ENCODE measurements at regions not wholly inside any gene's neighbourhood (a gene's known extent, or its start where the extent isn't known, plus 50 kb on each side); places are given as distances from the start of the nearest gene placed in this dataset.

DNA sequence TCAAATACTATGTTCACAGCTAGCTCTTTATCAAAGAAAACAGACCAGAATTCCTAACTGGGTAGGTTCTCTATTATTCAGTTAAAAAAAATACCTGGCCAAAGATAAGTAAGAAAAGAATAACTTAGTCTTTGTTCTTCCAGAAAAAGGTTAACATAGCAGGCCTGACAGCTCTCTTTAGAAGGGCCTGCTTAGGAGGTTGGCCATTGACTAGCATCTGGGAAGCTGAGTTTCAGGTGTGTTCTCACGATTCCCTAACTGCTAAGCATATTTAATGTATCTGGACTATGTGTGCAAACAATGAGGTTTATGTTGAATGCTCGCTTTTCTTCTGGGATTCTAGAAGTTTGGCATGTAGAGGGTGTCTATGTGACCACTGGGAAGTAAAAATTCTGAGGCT, 618.9 kb downstream of the HACE1 start:
- CTCF ChIA-PET, result no interaction called here
- no peak for DNase-seq (ENCODE audit: low read depth, low spot score)
- no peak overlapping the region for H3K4me3 ChIP-seq (ENCODE audit: low read depth, low read length)
- POLR2A ChIA-PET, result no interaction called here
- TF ChIP-seq, protein P1, sequence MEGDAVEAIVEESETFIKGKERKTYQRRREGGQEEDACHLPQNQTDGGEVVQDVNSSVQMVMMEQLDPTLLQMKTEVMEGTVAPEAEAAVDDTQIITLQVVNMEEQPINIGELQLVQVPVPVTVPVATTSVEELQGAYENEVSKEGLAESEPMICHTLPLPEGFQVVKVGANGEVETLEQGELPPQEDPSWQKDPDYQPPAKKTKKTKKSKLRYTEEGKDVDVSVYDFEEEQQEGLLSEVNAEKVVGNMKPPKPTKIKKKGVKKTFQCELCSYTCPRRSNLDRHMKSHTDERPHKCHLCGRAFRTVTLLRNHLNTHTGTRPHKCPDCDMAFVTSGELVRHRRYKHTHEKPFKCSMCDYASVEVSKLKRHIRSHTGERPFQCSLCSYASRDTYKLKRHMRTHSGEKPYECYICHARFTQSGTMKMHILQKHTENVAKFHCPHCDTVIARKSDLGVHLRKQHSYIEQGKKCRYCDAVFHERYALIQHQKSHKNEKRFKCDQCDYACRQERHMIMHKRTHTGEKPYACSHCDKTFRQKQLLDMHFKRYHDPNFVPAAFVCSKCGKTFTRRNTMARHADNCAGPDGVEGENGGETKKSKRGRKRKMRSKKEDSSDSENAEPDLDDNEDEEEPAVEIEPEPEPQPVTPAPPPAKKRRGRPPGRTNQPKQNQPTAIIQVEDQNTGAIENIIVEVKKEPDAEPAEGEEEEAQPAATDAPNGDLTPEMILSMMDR (IDR thresholded peaks at IDR 0.05; ENCODE audit: insufficient read depth, low read length, missing control alignments), result no peak

DNA sequence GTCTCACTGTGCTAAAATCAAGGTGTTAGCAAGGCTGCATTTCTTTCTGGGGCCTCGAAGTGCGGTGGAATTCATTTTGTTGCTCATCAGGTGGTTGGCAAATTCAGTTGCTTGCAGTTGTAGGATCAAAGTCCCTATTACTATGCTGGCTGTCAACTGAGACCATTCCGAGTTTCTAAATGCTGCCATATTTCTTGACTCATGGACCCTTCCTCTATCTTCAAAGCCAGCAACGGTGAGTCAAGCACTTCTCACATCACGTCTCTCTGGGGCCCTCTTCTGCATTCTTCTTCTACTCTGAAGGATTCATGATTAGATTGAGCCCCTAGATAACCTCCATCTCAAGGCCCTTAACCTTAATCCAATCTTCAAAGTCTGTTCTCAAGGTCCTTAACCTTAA, 619.7 kb downstream of the HACE1 start:
- no peak for DNase-seq (ENCODE audit: low read depth, low spot score)
- TF ChIP-seq, protein P1 (IDR thresholded peaks at IDR 0.05; ENCODE audit: insufficient read depth, low read length, missing control alignments), result no peak
- ChIA-PET POLR2A (no interaction called here), CTCF (no interaction called here)
- no peak overlapping the region for H3K4me3 ChIP-seq (ENCODE audit: low read depth, low read length)

DNA sequence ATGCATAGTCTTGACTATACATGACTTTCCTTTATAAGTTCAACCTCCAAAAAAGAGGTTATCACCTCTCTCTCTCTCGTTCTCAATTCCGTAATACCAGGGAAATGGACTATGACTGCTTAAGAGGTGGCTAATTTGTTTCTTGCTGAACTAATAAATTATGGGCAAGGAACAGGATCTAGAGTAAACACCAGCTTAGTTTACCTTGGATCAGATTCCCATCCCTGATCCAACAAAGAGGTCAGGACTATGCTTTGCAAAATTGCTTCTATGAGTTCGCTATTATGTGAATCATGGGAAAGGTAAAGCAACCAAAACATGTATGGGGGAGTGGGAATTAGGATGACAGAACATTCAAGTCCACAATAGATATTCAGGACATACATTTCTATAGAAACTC, 630.7 kb downstream of the HACE1 start:
- no peak for DNase-seq (ENCODE audit: low read depth, low spot score)
- TF ChIP-seq, protein P1 (IDR thresholded peaks at IDR 0.05; ENCODE audit: insufficient read depth, low read length, missing control alignments), result no peak
- H3K4me3 ChIP-seq (ENCODE audit: low read depth, low read length), result no peak overlapping the region
- CTCF ChIA-PET, result no interaction called here
- POLR2A ChIA-PET, result no interaction called here

DNA sequence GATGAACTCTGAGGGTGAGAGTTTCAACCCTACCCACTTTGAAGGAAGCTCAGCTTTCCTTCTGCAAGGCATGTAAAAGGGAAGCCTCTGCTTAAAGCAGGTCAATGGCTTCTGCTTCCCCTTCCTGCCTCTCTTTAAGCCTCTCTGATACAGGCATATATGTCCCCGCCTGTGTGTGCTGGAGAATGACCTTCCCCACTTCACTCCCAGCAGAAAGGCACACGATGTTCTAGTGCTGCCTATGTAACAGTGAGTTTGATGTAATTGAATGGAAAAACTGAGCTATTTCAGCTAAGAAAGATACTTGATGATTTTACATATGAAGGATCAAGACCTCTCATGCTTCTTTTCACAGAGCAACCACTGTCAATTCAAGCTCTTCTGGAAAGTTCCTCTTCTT, 632.2 kb downstream of the HACE1 start:
- no peak for DNase-seq (ENCODE audit: low read depth, low spot score)
- TF ChIP-seq, protein P1 (IDR thresholded peaks at IDR 0.05; ENCODE audit: insufficient read depth, low read length, missing control alignments), result no peak
- POLR2A ChIA-PET, result no interaction called here
- H3K4me3 ChIP-seq (ENCODE audit: low read depth, low read length), result no peak overlapping the region
- CTCF ChIA-PET, result no interaction called here

DNA sequence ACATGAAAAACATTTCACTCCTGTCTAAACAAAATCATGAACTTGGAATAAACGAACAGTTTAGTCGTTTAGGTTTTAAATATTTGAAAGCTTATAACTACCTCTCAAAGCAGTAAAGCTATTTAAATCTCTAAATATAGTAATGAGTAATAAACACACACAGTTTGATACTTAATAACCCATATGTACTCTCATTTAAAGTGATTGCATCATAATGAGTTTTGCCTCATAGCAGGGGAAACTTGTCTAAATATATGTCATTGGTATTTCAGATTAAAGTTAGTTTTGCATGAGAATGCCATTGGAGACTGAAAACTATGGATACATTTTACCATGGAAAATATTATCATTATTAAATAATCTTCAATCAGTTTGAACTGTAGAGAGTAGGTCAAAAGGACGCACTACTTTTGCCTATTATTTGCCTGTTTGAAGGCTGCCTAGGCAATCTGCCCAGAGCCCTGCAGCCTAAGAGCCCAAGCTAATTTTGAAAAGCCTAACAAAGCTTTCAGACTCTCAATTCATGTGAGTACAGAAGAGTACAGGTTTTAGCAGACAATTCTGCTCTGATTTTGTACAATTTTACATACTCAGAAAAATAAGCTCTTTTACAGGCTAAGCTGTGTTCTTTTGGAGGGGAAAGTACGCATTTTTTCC, 632.8 kb downstream of the HACE1 start:
- no peak for DNase-seq (ENCODE audit: low read depth, low spot score)
- ChIA-PET CTCF (no interaction called here), POLR2A (no interaction called here)
- no peak overlapping the region for H3K4me3 ChIP-seq (ENCODE audit: low read depth, low read length)
- TF ChIP-seq, protein P1 (IDR thresholded peaks at IDR 0.05; ENCODE audit: insufficient read depth, low read length, missing control alignments), result no peak

DNA sequence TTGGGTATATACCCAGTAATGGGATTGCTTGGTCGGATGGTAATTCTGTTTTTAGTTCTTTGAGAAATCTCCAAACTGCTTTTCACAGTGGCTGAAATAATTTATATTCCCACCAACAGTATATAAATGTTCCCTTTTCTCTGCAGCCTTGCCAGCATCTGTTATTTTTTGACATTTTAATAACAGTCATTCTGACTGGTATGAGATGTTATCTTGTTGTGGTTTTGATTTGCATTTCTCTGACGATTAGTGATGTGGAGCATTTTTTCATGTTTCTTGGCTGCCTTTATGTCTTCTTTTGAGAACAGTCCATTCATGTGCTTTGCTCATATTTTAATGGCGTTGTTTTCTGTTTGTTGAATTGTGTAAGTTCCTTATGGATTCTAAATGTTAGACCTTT, 641.6 kb downstream of the HACE1 start:
- no peak for DNase-seq (ENCODE audit: low read depth, low spot score)
- ChIA-PET POLR2A (no interaction called here), CTCF (no interaction called here)
- TF ChIP-seq, protein P1 (IDR thresholded peaks at IDR 0.05; ENCODE audit: insufficient read depth, low read length, missing control alignments), result no peak
- H3K4me3 ChIP-seq (ENCODE audit: low read depth, low read length), result no peak overlapping the region
